LNCaP clone FGC (cell line): ENCODE measurements at regions not wholly inside any gene's neighbourhood (a gene's known extent, or its start where the extent isn't known, plus 50 kb on each side); places are given as distances from the start of the nearest gene placed in this dataset.

Source experiments
- DNase-seq: peaks from one replicate; pipeline ENCODE4 v3.0.0-alpha.2; 2011; ENCODE audit warnings: low read depth
- H3K4me3 ChIP-seq: 2 replicates; pipeline ENCODE4 v1.5.1; 2011; ENCODE audit warnings: mild to moderate bottlenecking, low read depth, low read length, control low read depth
- TF ChIP-seq, protein P1 (sequence below): IDR thresholded peaks from 2 replicates; pipeline ENCODE4 v1.5.1; 2012; ENCODE audit warnings: mild to moderate bottlenecking; ENCODE audit not compliant: control insufficient read depth, insufficient read depth; ENCODE audit errors: extremely low read depth

DNA sequence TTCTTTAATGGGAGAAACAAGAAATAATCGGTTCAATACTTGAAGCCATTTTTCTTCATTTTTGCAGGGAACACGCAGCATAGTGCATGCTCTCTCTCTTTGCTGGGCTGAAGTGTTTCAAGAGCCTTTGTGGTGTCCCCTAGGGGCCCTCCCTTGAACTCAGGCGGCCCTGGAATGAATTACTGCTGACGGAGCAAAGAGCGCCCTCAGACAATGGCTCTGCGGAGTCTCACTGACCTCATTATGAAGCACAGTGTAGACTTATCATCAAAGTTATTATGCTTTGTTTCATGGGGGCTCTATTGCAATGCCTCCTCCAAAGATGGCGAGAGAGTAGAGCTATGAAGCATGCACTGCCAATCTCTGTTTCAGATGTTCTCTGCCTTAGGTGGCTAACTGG is 64.8 kb upstream of the ADCY2 start:
- no peak for DNase-seq
- TF ChIP-seq, protein P1, sequence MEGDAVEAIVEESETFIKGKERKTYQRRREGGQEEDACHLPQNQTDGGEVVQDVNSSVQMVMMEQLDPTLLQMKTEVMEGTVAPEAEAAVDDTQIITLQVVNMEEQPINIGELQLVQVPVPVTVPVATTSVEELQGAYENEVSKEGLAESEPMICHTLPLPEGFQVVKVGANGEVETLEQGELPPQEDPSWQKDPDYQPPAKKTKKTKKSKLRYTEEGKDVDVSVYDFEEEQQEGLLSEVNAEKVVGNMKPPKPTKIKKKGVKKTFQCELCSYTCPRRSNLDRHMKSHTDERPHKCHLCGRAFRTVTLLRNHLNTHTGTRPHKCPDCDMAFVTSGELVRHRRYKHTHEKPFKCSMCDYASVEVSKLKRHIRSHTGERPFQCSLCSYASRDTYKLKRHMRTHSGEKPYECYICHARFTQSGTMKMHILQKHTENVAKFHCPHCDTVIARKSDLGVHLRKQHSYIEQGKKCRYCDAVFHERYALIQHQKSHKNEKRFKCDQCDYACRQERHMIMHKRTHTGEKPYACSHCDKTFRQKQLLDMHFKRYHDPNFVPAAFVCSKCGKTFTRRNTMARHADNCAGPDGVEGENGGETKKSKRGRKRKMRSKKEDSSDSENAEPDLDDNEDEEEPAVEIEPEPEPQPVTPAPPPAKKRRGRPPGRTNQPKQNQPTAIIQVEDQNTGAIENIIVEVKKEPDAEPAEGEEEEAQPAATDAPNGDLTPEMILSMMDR, result no peak
- no peak overlapping the region for H3K4me3 ChIP-seq
